IMR-90 (cell line): ENCODE measurements at regions not wholly inside any gene's neighbourhood (a gene's known extent, or its start where the extent isn't known, plus 50 kb on each side); places are given as distances from the start of the nearest gene placed in this dataset.

Experiments used
- ATAC-seq: fragments of 200-7000 bp; cut with Tn5 transposase; 2 replicates; pipeline ENCODE4 v1.9.1; 2020; ENCODE audit warnings: low read depth, mild to moderate bottlenecking, moderate library complexity
- BruUV-seq: library from RNA; stranded (reverse); fragments of 400-500 nt; replicated peaks from 2 replicates; lab custom pipeline; 2021; lab: Mats Ljungman, UMichigan
- CTCF ChIA-PET: fragments of 300-600 bp; formaldehyde crosslinking; extraction: SDS; loops from one replicate; lab custom pipeline; 2021; ENCODE audit warnings: antibody characterized with exemption; lab: Yijun Ruan, JAX
- POLR2A ChIA-PET: fragments of 300-600 bp; sonication (Branson Sonifier 250); formaldehyde crosslinking; loops from one replicate; lab custom pipeline; 2022; ENCODE audit warnings: antibody characterized with exemption; ENCODE audit not compliant: unreplicated experiment; lab: Charles Lee
- DNase-seq: peaks from one replicate; pipeline ENCODE4 v3.0.0; 2013
- H2AFZ ChIP-seq: replicated peaks from 2 replicates; pipeline ENCODE3; 2013; ENCODE audit warnings: low read length, mild to moderate bottlenecking; ENCODE audit not compliant: poor library complexity
- H2AK5ac ChIP-seq: 2 replicates; pipeline ENCODE4 v1.6.1; 2013; ENCODE audit warnings: low read depth, low read length, inconsistent platforms
- H2AK9ac ChIP-seq: replicated peaks from 2 replicates; pipeline ENCODE3; 2013; ENCODE audit warnings: mild to moderate bottlenecking, low read depth, low read length, moderate library complexity; ENCODE audit not compliant: poor library complexity
- H2BK120ac ChIP-seq: 2 replicates; pipeline ENCODE4 v1.6.1; 2013; ENCODE audit warnings: low read depth, low read length, inconsistent platforms
- H2BK15ac ChIP-seq: 3 replicates; pipeline ENCODE4 v1.6.1; 2013; ENCODE audit warnings: low read depth, low read length, inconsistent platforms
- H2BK20ac ChIP-seq: 2 replicates; pipeline ENCODE4 v1.6.1; 2013; ENCODE audit warnings: low read depth, mild to moderate bottlenecking, inconsistent platforms, low read length, moderate library complexity
- H2BK5ac ChIP-seq: 2 replicates; pipeline ENCODE4 v1.6.1; 2013; ENCODE audit warnings: mild to moderate bottlenecking, low read depth, low read length, inconsistent platforms; ENCODE audit not compliant: poor library complexity, severe bottlenecking
- H3K14ac ChIP-seq: replicated peaks from 2 replicates; pipeline ENCODE4 v1.6.1; 2013; ENCODE audit warnings: low read depth, low read length, inconsistent platforms
- H3K18ac ChIP-seq: 2 replicates; pipeline ENCODE4 v1.6.1; 2013; ENCODE audit warnings: low read depth, low read length, control low read depth
- H3K23ac ChIP-seq: 2 replicates; pipeline ENCODE4 v1.6.1; 2013; ENCODE audit warnings: low read depth, low read length, inconsistent platforms
- H3K27ac ChIP-seq: 2 replicates; pipeline ENCODE4 v1.5.1; 2013; ENCODE audit warnings: mild to moderate bottlenecking, control low read depth, low read length; ENCODE audit not compliant: insufficient read depth
- H3K27me3 ChIP-seq: 2 replicates; pipeline ENCODE4 v1.6.1; 2013; ENCODE audit warnings: low read length; ENCODE audit not compliant: control insufficient read depth, insufficient read depth
- H3K36me3 ChIP-seq: 2 replicates; pipeline ENCODE4 v1.6.1; 2013; ENCODE audit warnings: low read length, mixed read lengths; ENCODE audit not compliant: control insufficient read depth, insufficient read depth
- H3K4ac ChIP-seq: 2 replicates; pipeline ENCODE4 v1.6.1; 2013; ENCODE audit warnings: low read depth, low read length, inconsistent platforms
- H3K4me1 ChIP-seq: 2 replicates; pipeline ENCODE4 v1.6.1; 2013; ENCODE audit warnings: low read length, mixed read lengths; ENCODE audit not compliant: control insufficient read depth, insufficient read depth
- H3K4me2 ChIP-seq: 2 replicates; pipeline ENCODE4 v1.6.1; 2013; ENCODE audit warnings: low read depth, mild to moderate bottlenecking, control low read depth, low read length, moderate library complexity
- H3K4me3 ChIP-seq: 2 replicates; pipeline ENCODE4 v1.5.1; 2013; ENCODE audit warnings: low read depth, mild to moderate bottlenecking, control low read depth, low read length, moderate library complexity; ENCODE audit not compliant: insufficient read depth
- H3K56ac ChIP-seq: 2 replicates; pipeline ENCODE4 v1.6.1; 2013; ENCODE audit warnings: low read length, inconsistent platforms; ENCODE audit not compliant: insufficient read depth; ENCODE audit errors: extremely low read depth
- H3K79me1 ChIP-seq, 2 experiments: 2 replicates each; pipeline ENCODE4 v1.6.1; 2013; ENCODE audit warnings: low read length in 2 of 2, inconsistent platforms in 1 of 2, low read depth in 1 of 2
- H3K9ac ChIP-seq: 2 replicates; pipeline ENCODE4 v1.6.1; 2013; ENCODE audit warnings: low read depth, low read length, control low read depth
- H3K9me1 ChIP-seq: 2 replicates; pipeline ENCODE4 v1.6.1; 2013; ENCODE audit warnings: low read length, inconsistent platforms; ENCODE audit not compliant: insufficient read depth
- H3K9me3 ChIP-seq: 2 replicates; pipeline ENCODE4 v1.6.1; 2013; ENCODE audit warnings: low read length; ENCODE audit not compliant: control insufficient read depth, insufficient read depth
- H4K20me1 ChIP-seq: 2 replicates; pipeline ENCODE4 v1.6.1; 2013; ENCODE audit warnings: low read length, inconsistent platforms; ENCODE audit not compliant: insufficient read depth
- H4K5ac ChIP-seq: 2 replicates; pipeline ENCODE4 v1.6.1; 2013; ENCODE audit warnings: mild to moderate bottlenecking, low read depth, low read length, control low read depth
- H4K8ac ChIP-seq, 2 experiments: 2 replicates each; pipeline ENCODE4 v1.6.1; 2013; ENCODE audit warnings: low read depth in 2 of 2, low read length in 2 of 2, control low read depth in 1 of 2, inconsistent platforms in 1 of 2
- H4K91ac ChIP-seq: 2 replicates; pipeline ENCODE4 v1.6.1; 2013; ENCODE audit warnings: low read depth, low read length, inconsistent platforms; ENCODE audit not compliant: insufficient read depth
- CHD1 ChIP-seq: IDR thresholded peaks from 2 replicates; pipeline ENCODE4 v1.6.1; 2012; ENCODE audit warnings: low read depth, low read length, improper control_type of control experiment
- MAZ ChIP-seq: IDR thresholded peaks from 2 replicates; pipeline ENCODE4 v1.6.1; 2012; ENCODE audit warnings: low read depth, mild to moderate bottlenecking, low read length, improper control_type of control experiment, moderate library complexity, borderline replicate concordance
- MXI1 ChIP-seq: IDR thresholded peaks from 2 replicates; pipeline ENCODE4 v1.6.1; 2012; ENCODE audit warnings: low read depth, mild to moderate bottlenecking, low read length, moderate library complexity, borderline replicate concordance
- RCOR1 ChIP-seq: IDR thresholded peaks from 2 replicates; pipeline ENCODE4 v1.6.1; 2012; ENCODE audit warnings: mild to moderate bottlenecking, low read length, improper control_type of control experiment; ENCODE audit not compliant: insufficient replicate concordance
- WGBS, 2 experiments: methylation state at CpG; one replicate each; pipeline versions ENCODE4 v1.1.5 to v1.1.7; 2013; ENCODE audit warnings: missing lambda C conversion rate in 2 of 2; ENCODE audit not compliant: insufficient read length in 1 of 2; ENCODE audit errors: extremely low coverage in 2 of 2; 5-methylcytosine and 5-hydroxymethylcytosine counted together
- dilution Hi-C: fragments of 300-500 bp; cut with HindIII; formaldehyde crosslinking; loops from one replicate; pipeline ENCODE4 v1.14.3; 2018; ENCODE audit warnings: low sequenced_read_pairs; ENCODE audit not compliant: unreplicated experiment
- in situ Hi-C: fragments of 300-500 bp; cut with MboI; formaldehyde crosslinking; loops from 3 replicates; pipeline ENCODE4 v1.14.3; 2019; ENCODE audit warnings: low sequenced_read_pairs, inconsistent platforms, mixed read lengths
- intact Hi-C: fragments of 100-400 bp; cut with micrococcal nuclease; formaldehyde crosslinking; loops from 2 replicates; pipeline ENCODE4 v1.10.0; 2022
- TF ChIP-seq, protein P1 (sequence below): fragments of 150-350 bp; IDR thresholded peaks from 2 replicates; pipeline ENCODE4 v1.6.1; 2016; ENCODE audit warnings: low read depth, mild to moderate bottlenecking, low read length, moderate library complexity, borderline replicate concordance

DNA sequence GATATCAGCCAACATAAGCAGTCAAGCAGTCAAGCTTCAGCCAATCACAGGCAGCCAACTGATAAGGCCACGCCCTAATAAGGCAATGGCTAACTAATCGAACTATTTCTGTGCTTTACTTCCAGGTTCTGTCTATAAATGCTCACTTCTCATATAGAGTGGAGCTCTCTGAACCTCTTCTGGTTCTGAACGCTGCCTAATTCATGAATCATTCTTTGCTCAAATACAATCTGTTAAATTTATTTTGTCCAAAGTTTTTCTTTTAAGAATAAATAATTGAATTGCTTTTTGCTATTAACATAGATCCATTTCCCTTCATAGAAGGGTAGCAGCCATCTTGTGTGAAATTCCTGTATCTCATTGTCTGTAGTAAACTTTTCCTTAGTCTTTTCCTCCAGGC, 97.9 kb upstream of the TMEM72 start:
- no TSS peak for BruUV-seq
- Histone ChIP-seq H3K4me2 (no peak overlapping the region), H3K14ac (no peak overlapping the region), H2AFZ (no peak overlapping the region), H2BK20ac (no peak overlapping the region), H3K9ac (no peak overlapping the region), H4K91ac (no peak overlapping the region), H3K56ac (no peak overlapping the region), H3K4me1 (peaks cover 5% of the 10 kb centered on the region; the same call in 1 of the 2 replicates), H3K4me3 (no peak overlapping the region), H2AK5ac (peak overlapping the region; percentile 68; the same call in 1 of the 2 replicates), H3K9me3 (no peaks in the 10 kb centered on the region), H2BK5ac (no peak overlapping the region), H3K23ac (no peak overlapping the region), H4K5ac (no peak overlapping the region), H3K27ac (no peak overlapping the region), H2AK9ac (no peak overlapping the region), H2BK15ac (no peak overlapping the region), H4K20me1 (no peaks in the 10 kb centered on the region), H3K18ac (no peak overlapping the region), H3K9me1 (peaks cover 4% of the 10 kb centered on the region), H2BK120ac (no peak overlapping the region), H4K8ac (no peak overlapping the region), H3K4ac (no peak overlapping the region), H3K27me3 (no peaks in the 10 kb centered on the region), H3K36me3 (no peaks in the 10 kb centered on the region), H3K79me1 (no peaks in the 10 kb centered on the region)
- POLR2A ChIA-PET = no interaction called here
- intact Hi-C loops = no loop called here
- TF ChIP-seq, protein P1, sequence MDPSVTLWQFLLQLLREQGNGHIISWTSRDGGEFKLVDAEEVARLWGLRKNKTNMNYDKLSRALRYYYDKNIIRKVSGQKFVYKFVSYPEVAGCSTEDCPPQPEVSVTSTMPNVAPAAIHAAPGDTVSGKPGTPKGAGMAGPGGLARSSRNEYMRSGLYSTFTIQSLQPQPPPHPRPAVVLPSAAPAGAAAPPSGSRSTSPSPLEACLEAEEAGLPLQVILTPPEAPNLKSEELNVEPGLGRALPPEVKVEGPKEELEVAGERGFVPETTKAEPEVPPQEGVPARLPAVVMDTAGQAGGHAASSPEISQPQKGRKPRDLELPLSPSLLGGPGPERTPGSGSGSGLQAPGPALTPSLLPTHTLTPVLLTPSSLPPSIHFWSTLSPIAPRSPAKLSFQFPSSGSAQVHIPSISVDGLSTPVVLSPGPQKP = no peak
- no peak for TF ChIP-seq RCOR1
- TF ChIP-seq MXI1 = no peak
- TF ChIP-seq CHD1 = no peak
- no peak for TF ChIP-seq MAZ
- no peak for DNase-seq
- CTCF ChIA-PET = no interaction called here
- dilution Hi-C loops = no loop called here
- ATAC-seq = no peak
- in situ Hi-C loops = no loop called here
- WGBS, 2 experiments = 100% methylated on average over 1 of the region's 3 CpGs; no CpG with 5 or more reads in 1 of the 2 experiments
